HepG2 (cell line): ENCODE measurements at regions not wholly inside any gene's neighbourhood (a gene's known extent, or its start where the extent isn't known, plus 50 kb on each side); places are given as distances from the start of the nearest gene placed in this dataset.

Source experiments
- ATAC-seq: fragments of 200-7000 bp; cut with Tn5 transposase; 3 replicates; pipeline ENCODE4 v1.9.1; 2020; ENCODE audit warnings: mild to moderate bottlenecking, moderate library complexity
- BruUV-seq: library from RNA; stranded (reverse); fragments of 400-500 nt; replicated peaks from 2 replicates; lab custom pipeline; 2021; lab: Mats Ljungman, UMichigan
- CTCF ChIA-PET: fragments of 300-600 bp; formaldehyde crosslinking; extraction: SDS; loops from one replicate; lab custom pipeline; 2021; ENCODE audit warnings: low total read pairs, inconsistent platforms, low intra/inter-chr PET ratio; lab: Yijun Ruan, JAX
- POLR2A ChIA-PET: fragments of 350-600 bp; sonication (Branson Sonifier 250); formaldehyde crosslinking; loops from one replicate; lab custom pipeline; 2020; ENCODE audit warnings: antibody characterized with exemption, inconsistent platforms; lab: Yijun Ruan, JAX
- DNase-seq: peaks from one replicate; pipeline ENCODE4 v3.0.0-alpha.2; 2015; ENCODE audit warnings: low spot score
- FAIRE-seq: peaks from 3 replicates; lab custom pipeline; 2011; peaks lifted over from hg19 to GRCh38; lab: Jason Lieb, UNC
- H2AFZ ChIP-seq: one replicate; pipeline ENCODE4 v1.6.1; 2011; ENCODE audit warnings: low read length, inconsistent platforms
- H3K27ac ChIP-seq: fragments of 300-600 bp; 3 replicates; pipeline ENCODE4 v1.8.0; 2011; ENCODE audit warnings: mixed run types, mild to moderate bottlenecking, mixed read lengths, low read length, inconsistent platforms; ENCODE audit not compliant: insufficient read depth; ENCODE audit errors: extremely low read length
- H3K27me3 ChIP-seq, 2 experiments: fragments of 200-600 bp in 1 of 2; 2 replicates in 1 of 2; 3 replicates in 1 of 2; pipeline versions ENCODE4 v1.6.0 to v1.8.0; 2011; ENCODE audit warnings: low read length in 2 of 2, mild to moderate bottlenecking in 2 of 2, moderate library complexity in 2 of 2, inconsistent platforms in 1 of 2; ENCODE audit not compliant: insufficient read depth in 2 of 2, control insufficient read depth in 1 of 2
- H3K36me3 ChIP-seq, 2 experiments: fragments of 200-600 bp in 1 of 2; replicated peaks in 1 of 2; 2 replicates in 1 of 2; 3 replicates in 1 of 2; pipeline versions ENCODE4 v1.5.1 to v1.8.0; 2011; ENCODE audit warnings: low read length in 2 of 2, inconsistent platforms in 1 of 2; ENCODE audit not compliant: insufficient read depth in 2 of 2, control insufficient read depth in 1 of 2
- H3K4me1 ChIP-seq: 2 replicates; pipeline ENCODE4 v1.5.1; 2012; ENCODE audit warnings: low read length, inconsistent platforms; ENCODE audit not compliant: insufficient read depth
- H3K4me2 ChIP-seq: 2 replicates; pipeline ENCODE4 v1.6.0; 2011; ENCODE audit warnings: low read depth, low read length, inconsistent platforms
- H3K4me3 ChIP-seq, 3 experiments: fragments of 200-600 bp in 1 of 3; sonication (generic), shearing (Covaris generic) in 1 of 3; replicated peaks in 1 of 3; 2 replicates each; pipeline ENCODE4 v1.5.1; 2011 to 2016; ENCODE audit warnings: low read length in 3 of 3, inconsistent platforms in 2 of 3, low read depth in 2 of 3, mild to moderate bottlenecking in 2 of 3, control low read depth in 1 of 3, mixed read lengths in 1 of 3; ENCODE audit not compliant: insufficient read depth in 1 of 3
- H3K79me2 ChIP-seq: one replicate; pipeline ENCODE4 v1.6.1; 2011; ENCODE audit warnings: low read length, inconsistent platforms; ENCODE audit not compliant: insufficient read depth
- H3K9ac ChIP-seq: 2 replicates; pipeline ENCODE4 v1.6.0; 2011; ENCODE audit warnings: mild to moderate bottlenecking, low read depth, low read length, inconsistent platforms; ENCODE audit not compliant: insufficient read depth
- H3K9me3 ChIP-seq: 2 replicates; pipeline ENCODE4 v1.5.1; 2012; ENCODE audit warnings: mild to moderate bottlenecking, low read length
- H4K20me1 ChIP-seq: 2 replicates; pipeline ENCODE4 v1.6.0; 2011; ENCODE audit warnings: inconsistent platforms, mild to moderate bottlenecking, low read length, moderate library complexity; ENCODE audit not compliant: insufficient read depth
- HOXA5 ChIP-seq: sonication (generic); formaldehyde crosslinking; IDR thresholded peaks from 2 replicates; pipeline ENCODE4 v1.4.0; 2020; ENCODE audit warnings: missing genetic modification reagents
- JUN ChIP-seq: sonication (generic); formaldehyde crosslinking; IDR thresholded peaks from 2 replicates; pipeline ENCODE4 v1.4.0; 2020; ENCODE audit warnings: mild to moderate bottlenecking, missing genetic modification reagents
- NFIC ChIP-seq: IDR thresholded peaks from 2 replicates; pipeline ENCODE4 v1.6.1; 2012; ENCODE audit warnings: mild to moderate bottlenecking, low read length, inconsistent platforms
- RBM22 ChIP-seq: fragments of 200-400 bp; formaldehyde crosslinking; optimal IDR thresholded peaks from 2 replicates; pipeline ENCODE3; 2017; ENCODE audit warnings: mild to moderate bottlenecking, low read length, moderate library complexity
- SIX1 ChIP-seq: sonication (generic); formaldehyde crosslinking; IDR thresholded peaks from 2 replicates; pipeline ENCODE4 v1.4.0; 2020; ENCODE audit warnings: missing genetic modification reagents, borderline replicate concordance
- SMAD1 ChIP-seq: sonication (generic); formaldehyde crosslinking; IDR thresholded peaks from 2 replicates; pipeline ENCODE4 v1.4.0; 2020; ENCODE audit warnings: missing genetic modification reagents, low read depth, mild to moderate bottlenecking, borderline replicate concordance
- THYN1 ChIP-seq: sonication (generic); formaldehyde crosslinking; IDR thresholded peaks from 2 replicates; pipeline ENCODE4 v1.8.1; 2023; ENCODE audit warnings: low read depth, mild to moderate bottlenecking, moderate library complexity, missing genetic modification reagents, borderline replicate concordance
- ZFP36L1 ChIP-seq: sonication (generic); formaldehyde crosslinking; IDR thresholded peaks from 2 replicates; pipeline ENCODE4 v1.8.0; 2022; ENCODE audit warnings: mild to moderate bottlenecking, missing genetic modification reagents, moderate library complexity
- ZNF234 ChIP-seq: sonication (generic); formaldehyde crosslinking; conservative IDR thresholded peaks from 2 replicates; pipeline ENCODE4 v1.5.1; 2020; ENCODE audit warnings: mild to moderate bottlenecking, missing genetic modification reagents
- ZNF749 ChIP-seq: sonication (generic); formaldehyde crosslinking; IDR thresholded peaks from 2 replicates; pipeline ENCODE4 v1.8.0; 2022; ENCODE audit warnings: mild to moderate bottlenecking, missing genetic modification reagents, moderate library complexity, borderline replicate concordance
- ZNF891 ChIP-seq: sonication (generic); formaldehyde crosslinking; IDR thresholded peaks from 2 replicates; pipeline ENCODE4 v1.5.0; 2020; ENCODE audit warnings: mild to moderate bottlenecking, missing genetic modification reagents
- WGBS: methylation state at CpG from one replicate; pipeline ENCODE4 v1.1.6; 2017; ENCODE audit warnings: low lambda C conversion rate; 5-methylcytosine and 5-hydroxymethylcytosine counted together
- in situ Hi-C: cut with HindIII; loops from 2 replicates; pipeline ENCODE4 v1.10.0; 2017; ENCODE audit warnings: low pct_unique_long_range_greater_than_20kb; ENCODE audit not compliant: extremely low pct_ligation_motif_present
- intact Hi-C: fragments of 100-400 bp; cut with micrococcal nuclease; formaldehyde crosslinking; loops from one replicate; pipeline ENCODE4 v1.10.0; 2022; ENCODE audit not compliant: unreplicated experiment
- TF ChIP-seq, protein P1 (sequence below): sonication (generic); formaldehyde crosslinking; IDR thresholded peaks from 2 replicates; pipeline ENCODE4 v1.8.0; 2022; ENCODE audit warnings: mild to moderate bottlenecking, missing genetic modification reagents, moderate library complexity
- TF ChIP-seq, protein P2 (sequence below): sonication (generic); formaldehyde crosslinking; IDR thresholded peaks from 2 replicates; pipeline ENCODE4 v1.8.0; 2022; ENCODE audit warnings: mild to moderate bottlenecking, missing genetic modification reagents, moderate library complexity
- TF ChIP-seq, protein P3 (sequence below): sonication (generic); formaldehyde crosslinking; IDR thresholded peaks from 2 replicates; pipeline ENCODE4 v1.5.1; 2020; ENCODE audit warnings: missing genetic modification reagents, mild to moderate bottlenecking, borderline replicate concordance

DNA sequence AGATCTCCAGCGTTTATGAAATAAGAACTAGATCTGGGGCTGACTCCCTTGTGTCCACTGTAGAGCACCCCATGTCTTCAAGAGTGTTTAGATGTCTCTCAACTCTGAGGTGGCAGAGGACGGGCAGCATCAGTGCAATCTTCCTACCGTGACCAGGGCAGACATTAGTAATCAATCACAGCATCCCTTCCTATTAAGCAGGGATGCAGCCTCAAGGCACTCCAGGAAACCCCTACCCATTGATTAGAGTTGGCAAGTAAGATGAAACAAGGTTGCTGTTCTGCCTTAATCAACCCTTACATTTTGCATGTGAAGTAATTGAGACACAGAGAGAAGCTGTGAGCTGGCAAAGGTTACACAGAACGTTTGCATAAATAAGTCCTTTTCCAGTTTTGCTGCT, 283.7 kb upstream of the ZMIZ1 start:
- in situ Hi-C loops = no loop called here

DNA sequence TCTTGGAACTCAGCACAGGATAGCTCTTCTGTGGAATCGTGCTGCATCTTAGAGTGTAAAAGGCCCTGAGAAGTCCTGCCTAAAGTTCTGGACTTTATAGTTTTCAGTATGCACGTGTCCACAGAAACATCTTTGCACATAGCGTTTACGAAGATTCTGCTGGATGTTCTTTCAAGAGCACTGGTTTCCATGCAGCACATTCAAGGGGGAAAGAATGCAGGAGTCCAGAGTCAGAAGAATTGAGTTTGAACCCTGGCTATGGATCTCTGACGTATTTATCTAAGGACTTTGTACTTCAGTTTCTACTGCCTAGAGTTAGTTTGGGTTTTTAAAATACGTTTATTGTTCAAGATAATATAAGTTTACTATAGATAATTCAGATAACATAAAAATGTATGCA, 282.8 kb upstream of the ZMIZ1 start:
- POLR2A ChIA-PET = no interaction called here
- intact Hi-C loops = no loop called here
- BruUV-seq = no TSS peak
- Histone ChIP-seq H3K4me3 (no peak overlapping the region), H3K4me2 (no peak overlapping the region), H4K20me1 (no peaks in the 10 kb centered on the region), H3K36me3 (no peaks in the 10 kb centered on the region), H3K4me1 (no peaks in the 10 kb centered on the region), H2AFZ (no peak overlapping the region), H3K27ac (no peak overlapping the region), H3K79me2 (no peaks in the 10 kb centered on the region), H3K27me3 (peaks cover 1 to 4% of the 10 kb centered on the region in 2 experiments; a peak in 2 of 5 replicates), H3K9ac (no peak overlapping the region), H3K9me3 (no peaks in the 10 kb centered on the region)
- CTCF ChIA-PET = no interaction called here
- in situ Hi-C loops = no loop called here
- 2% methylated on average over 6 of the region's 6 CpGs for WGBS
- FAIRE-seq = no peak
- no peak for DNase-seq
- no peak for ATAC-seq
- no peak for TF ChIP-seq ZNF234 (CRISPR knock-in tag)
- TF ChIP-seq NFIC = no peak
- TF ChIP-seq SIX1 = no peak
- TF ChIP-seq, protein P1, sequence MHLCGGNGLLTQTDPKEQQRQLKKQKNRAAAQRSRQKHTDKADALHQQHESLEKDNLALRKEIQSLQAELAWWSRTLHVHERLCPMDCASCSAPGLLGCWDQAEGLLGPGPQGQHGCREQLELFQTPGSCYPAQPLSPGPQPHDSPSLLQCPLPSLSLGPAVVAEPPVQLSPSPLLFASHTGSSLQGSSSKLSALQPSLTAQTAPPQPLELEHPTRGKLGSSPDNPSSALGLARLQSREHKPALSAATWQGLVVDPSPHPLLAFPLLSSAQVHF (CRISPR knock-in tag) = no peak
- TF ChIP-seq, protein P2, sequence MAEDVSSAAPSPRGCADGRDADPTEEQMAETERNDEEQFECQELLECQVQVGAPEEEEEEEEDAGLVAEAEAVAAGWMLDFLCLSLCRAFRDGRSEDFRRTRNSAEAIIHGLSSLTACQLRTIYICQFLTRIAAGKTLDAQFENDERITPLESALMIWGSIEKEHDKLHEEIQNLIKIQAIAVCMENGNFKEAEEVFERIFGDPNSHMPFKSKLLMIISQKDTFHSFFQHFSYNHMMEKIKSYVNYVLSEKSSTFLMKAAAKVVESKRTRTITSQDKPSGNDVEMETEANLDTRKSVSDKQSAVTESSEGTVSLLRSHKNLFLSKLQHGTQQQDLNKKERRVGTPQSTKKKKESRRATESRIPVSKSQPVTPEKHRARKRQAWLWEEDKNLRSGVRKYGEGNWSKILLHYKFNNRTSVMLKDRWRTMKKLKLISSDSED = no peak
- no peak for TF ChIP-seq JUN (CRISPR knock-in tag)
- TF ChIP-seq RBM22 = no peak
- TF ChIP-seq ZFP36L1 (CRISPR knock-in tag) = no peak
- no peak for TF ChIP-seq ZNF891 (CRISPR knock-in tag)
- no peak for TF ChIP-seq THYN1 (CRISPR knock-in tag)
- no peak for TF ChIP-seq HOXA5 (CRISPR knock-in tag)
- TF ChIP-seq ZNF749 (CRISPR knock-in tag) = no peak
- TF ChIP-seq SMAD1 (CRISPR knock-in tag) = no peak

More for the DNA sequence above, 283.7 kb upstream of the ZMIZ1 start:
- no TSS peak for BruUV-seq
- no peak for ATAC-seq
- Histone ChIP-seq H3K9ac (no peak overlapping the region), H4K20me1 (no peaks in the 10 kb centered on the region), H3K27me3 (peaks cover 1 to 4% of the 10 kb centered on the region in 2 experiments; a peak in 2 of 5 replicates), H3K9me3 (no peaks in the 10 kb centered on the region), H3K4me1 (no peaks in the 10 kb centered on the region), H3K4me3 (no peak overlapping the region), H2AFZ (no peak overlapping the region), H3K4me2 (no peak overlapping the region), H3K79me2 (no peaks in the 10 kb centered on the region), H3K36me3 (no peaks in the 10 kb centered on the region), H3K27ac (no peak overlapping the region)
- CTCF ChIA-PET = no interaction called here
- TF ChIP-seq, protein P3, sequence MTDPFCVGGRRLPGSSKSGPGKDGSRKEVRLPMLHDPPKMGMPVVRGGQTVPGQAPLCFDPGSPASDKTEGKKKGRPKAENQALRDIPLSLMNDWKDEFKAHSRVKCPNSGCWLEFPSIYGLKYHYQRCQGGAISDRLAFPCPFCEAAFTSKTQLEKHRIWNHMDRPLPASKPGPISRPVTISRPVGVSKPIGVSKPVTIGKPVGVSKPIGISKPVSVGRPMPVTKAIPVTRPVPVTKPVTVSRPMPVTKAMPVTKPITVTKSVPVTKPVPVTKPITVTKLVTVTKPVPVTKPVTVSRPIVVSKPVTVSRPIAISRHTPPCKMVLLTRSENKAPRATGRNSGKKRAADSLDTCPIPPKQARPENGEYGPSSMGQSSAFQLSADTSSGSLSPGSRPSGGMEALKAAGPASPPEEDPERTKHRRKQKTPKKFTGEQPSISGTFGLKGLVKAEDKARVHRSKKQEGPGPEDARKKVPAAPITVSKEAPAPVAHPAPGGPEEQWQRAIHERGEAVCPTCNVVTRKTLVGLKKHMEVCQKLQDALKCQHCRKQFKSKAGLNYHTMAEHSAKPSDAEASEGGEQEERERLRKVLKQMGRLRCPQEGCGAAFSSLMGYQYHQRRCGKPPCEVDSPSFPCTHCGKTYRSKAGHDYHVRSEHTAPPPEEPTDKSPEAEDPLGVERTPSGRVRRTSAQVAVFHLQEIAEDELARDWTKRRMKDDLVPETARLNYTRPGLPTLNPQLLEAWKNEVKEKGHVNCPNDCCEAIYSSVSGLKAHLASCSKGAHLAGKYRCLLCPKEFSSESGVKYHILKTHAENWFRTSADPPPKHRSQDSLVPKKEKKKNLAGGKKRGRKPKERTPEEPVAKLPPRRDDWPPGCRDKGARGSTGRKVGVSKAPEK (CRISPR knock-in tag) = no peak
- no peak for FAIRE-seq
- DNase-seq = no peak
- 16% methylated on average over 3 of the region's 4 CpGs for WGBS
- POLR2A ChIA-PET = no interaction called here
- intact Hi-C loops = no loop called here
